H9 (cell line): ENCODE measurements at regions not wholly inside any gene's neighbourhood (a gene's known extent, or its start where the extent isn't known, plus 50 kb on each side); places are given as distances from the start of the nearest gene placed in this dataset.
A peak's percentile ranks its signal among the peaks of the same experiment; 100 is the strongest.

ENCODE experiments used
- DNase-seq: peaks from one replicate; pipeline ENCODE4 v3.0.0-alpha.2; 2017
- H2AFZ ChIP-seq: one replicate; pipeline ENCODE4 v1.6.1; 2013; ENCODE audit warnings: mild to moderate bottlenecking, low read length, control low read depth, moderate library complexity
- H2AK5ac ChIP-seq: 2 replicates; pipeline ENCODE4 v1.6.1; 2013; ENCODE audit warnings: low read length, control low read depth, mixed read lengths; ENCODE audit not compliant: insufficient read length
- H2BK120ac ChIP-seq: one replicate; pipeline ENCODE4 v1.6.1; 2013; ENCODE audit warnings: low read depth, mild to moderate bottlenecking, low read length, control low read depth, inconsistent platforms; ENCODE audit not compliant: poor library complexity, severe bottlenecking
- H2BK12ac ChIP-seq: 2 replicates; pipeline ENCODE4 v1.6.1; 2013; ENCODE audit warnings: low read length, control low read depth, mixed read lengths, low read depth; ENCODE audit not compliant: insufficient read length
- H2BK15ac ChIP-seq: 2 replicates; pipeline ENCODE4 v1.6.1; 2013; ENCODE audit warnings: low read depth, low read length, control low read depth
- H2BK20ac ChIP-seq: one replicate; pipeline ENCODE4 v1.6.1; 2013; ENCODE audit warnings: low read depth, mild to moderate bottlenecking, low read length, control low read depth, inconsistent platforms; ENCODE audit not compliant: poor library complexity, severe bottlenecking
- H2BK5ac ChIP-seq: 2 replicates; pipeline ENCODE4 v1.6.1; 2013; ENCODE audit warnings: low read length, control low read depth, mixed read lengths; ENCODE audit not compliant: insufficient read length
- H3K14ac ChIP-seq: 2 replicates; pipeline ENCODE4 v1.6.1; 2013; ENCODE audit warnings: low read length, control low read depth; ENCODE audit not compliant: insufficient read depth
- H3K18ac ChIP-seq: 2 replicates; pipeline ENCODE4 v1.6.1; 2013; ENCODE audit warnings: low read depth, mild to moderate bottlenecking, mixed read lengths, low read length, control low read depth; ENCODE audit not compliant: insufficient read length
- H3K23ac ChIP-seq: 2 replicates; pipeline ENCODE4 v1.6.1; 2013; ENCODE audit warnings: low read length, control low read depth, mixed read lengths, low read depth; ENCODE audit not compliant: insufficient read length
- H3K23me2 ChIP-seq: 2 replicates; pipeline ENCODE4 v1.6.1; 2013; ENCODE audit warnings: low read depth, mild to moderate bottlenecking, mixed read lengths, low read length, control low read depth; ENCODE audit not compliant: insufficient read length, poor library complexity, severe bottlenecking
- H3K27ac ChIP-seq: 2 replicates; pipeline ENCODE4 v1.5.1; 2013; ENCODE audit warnings: low read length, control low read depth, mixed read lengths, low read depth; ENCODE audit not compliant: insufficient read length
- H3K27me3 ChIP-seq: 2 replicates; pipeline ENCODE4 v1.6.1; 2013; ENCODE audit warnings: low read length, control low read depth, inconsistent platforms; ENCODE audit not compliant: insufficient read depth
- H3K4ac ChIP-seq: 2 replicates; pipeline ENCODE4 v1.6.1; 2013; ENCODE audit warnings: low read depth, mild to moderate bottlenecking, control low read depth, inconsistent platforms, low read length, moderate library complexity
- H3K4me1 ChIP-seq: 2 replicates; pipeline ENCODE4 v1.6.1; 2013; ENCODE audit warnings: low read length, control low read depth, inconsistent platforms; ENCODE audit not compliant: insufficient read depth
- H3K4me2 ChIP-seq: 2 replicates; pipeline ENCODE4 v1.6.1; 2013; ENCODE audit warnings: low read length, control low read depth, mixed read lengths; ENCODE audit not compliant: insufficient read length, insufficient read depth
- H3K56ac ChIP-seq: 2 replicates; pipeline ENCODE4 v1.6.1; 2013; ENCODE audit warnings: low read depth, mild to moderate bottlenecking, mixed read lengths, low read length, control low read depth; ENCODE audit not compliant: insufficient read length
- H3K79me1 ChIP-seq: 2 replicates; pipeline ENCODE4 v1.6.1; 2013; ENCODE audit warnings: low read depth, mild to moderate bottlenecking, moderate library complexity, low read length, control low read depth, inconsistent platforms; ENCODE audit not compliant: insufficient read depth, poor library complexity, severe bottlenecking
- H3K79me2 ChIP-seq: 2 replicates; pipeline ENCODE4 v1.6.1; 2013; ENCODE audit warnings: low read length, control low read depth, inconsistent platforms; ENCODE audit not compliant: insufficient read depth
- H3K9ac ChIP-seq: 2 replicates; pipeline ENCODE4 v1.6.1; 2013; ENCODE audit warnings: low read length, control low read depth, mixed read lengths; ENCODE audit not compliant: insufficient read length; ENCODE audit errors: extremely low read depth
- H3K9me3 ChIP-seq: one replicate; pipeline ENCODE4 v1.6.1; 2013; ENCODE audit warnings: low read depth, low read length, inconsistent platforms; ENCODE audit not compliant: control insufficient read depth
- H3T11ph ChIP-seq: one replicate; pipeline ENCODE4 v1.6.1; 2013; ENCODE audit warnings: mild to moderate bottlenecking, low read length, control low read depth, inconsistent platforms
- H4K20me1 ChIP-seq: one replicate; pipeline ENCODE4 v1.6.1; 2013; ENCODE audit not compliant: control insufficient read depth, insufficient read length, insufficient read depth
- H4K5ac ChIP-seq: 2 replicates; pipeline ENCODE4 v1.6.1; 2013; ENCODE audit warnings: low read depth, mild to moderate bottlenecking, mixed read lengths, low read length, control low read depth; ENCODE audit not compliant: insufficient read length
- H4K8ac ChIP-seq: replicated peaks from 2 replicates; pipeline ENCODE4 v1.6.1; 2013; ENCODE audit warnings: low read length, control low read depth, mixed read lengths, low read depth; ENCODE audit not compliant: insufficient read length
- H4K91ac ChIP-seq: 2 replicates; pipeline ENCODE4 v1.6.1; 2013; ENCODE audit warnings: low read depth, mild to moderate bottlenecking, moderate library complexity, mixed read lengths, low read length, control low read depth; ENCODE audit not compliant: insufficient read length
- H3K27ac Mint-ChIP-seq, 3 experiments: 2 replicates in 2 of 3; 3 replicates in 1 of 3; pipeline ENCODE4 v1.8.0; 2020 to 2021; ENCODE audit warnings: mixed read lengths in 3 of 3, mild to moderate bottlenecking in 1 of 3, moderate library complexity in 1 of 3
- H3K27me3 Mint-ChIP-seq: 2 replicates; pipeline ENCODE4 v1.8.0; 2021; ENCODE audit warnings: low read depth, mild to moderate bottlenecking, moderate library complexity, mixed read lengths
- H3K36me3 Mint-ChIP-seq, 3 experiments: 2 replicates in 2 of 3; 3 replicates in 1 of 3; pipeline ENCODE4 v1.8.0; 2020 to 2021; ENCODE audit warnings: low read depth in 3 of 3, mixed read lengths in 3 of 3; ENCODE audit not compliant: insufficient read depth in 1 of 3
- H3K4me1 Mint-ChIP-seq, 2 experiments: 2 replicates each; pipeline ENCODE4 v1.8.0; 2020; ENCODE audit warnings: mixed read lengths in 2 of 2
- H3K4me3 Mint-ChIP-seq, 2 experiments: 2 replicates in 1 of 2; 3 replicates in 1 of 2; pipeline ENCODE4 v1.8.0; 2020 to 2021; ENCODE audit warnings: mild to moderate bottlenecking in 2 of 2, mixed read lengths in 2 of 2, moderate library complexity in 1 of 2
- H3K9me3 Mint-ChIP-seq, 2 experiments: 2 replicates in 1 of 2; 3 replicates in 1 of 2; pipeline ENCODE4 v1.8.0; 2020; ENCODE audit warnings: mild to moderate bottlenecking in 2 of 2, mixed read lengths in 2 of 2, moderate library complexity in 1 of 2
- CTCF ChIP-seq: fragments of 200-600 bp; sonication (generic); conservative IDR thresholded peaks from 3 replicates; pipeline ENCODE4 v1.8.0; 2021; ENCODE audit warnings: antibody characterized with exemption, mild to moderate bottlenecking
- WGBS: extraction: QIAGEN DNeasy Blood & Tissue Kit; methylation state at CpG from one replicate; pipeline ENCODE4 v1.1.7; 2013; ENCODE audit warnings: missing lambda C conversion rate, low lambda C conversion rate, mixed read lengths; ENCODE audit not compliant: insufficient read length; ENCODE audit errors: extremely low coverage; 5-methylcytosine and 5-hydroxymethylcytosine counted together

- Histone ChIP-seq H3K79me2 (no peaks in the 10 kb centered on the region), H2BK20ac (no peak overlapping the region), H2BK5ac (no peak overlapping the region), H3K18ac (no peak overlapping the region), H3K23ac (no peak overlapping the region), H2BK120ac (no peak overlapping the region), H3K9ac (no peak overlapping the region), H4K5ac (no peak overlapping the region), H4K20me1 (no peaks in the 10 kb centered on the region), H3K9me3 (no peaks in the 10 kb centered on the region), H3K56ac (no peak overlapping the region), H3K23me2 (no peaks in the 10 kb centered on the region), H4K8ac (no peak overlapping the region), H4K91ac (no peak overlapping the region), H2BK12ac (no peak overlapping the region), H3K4me2 (no peak overlapping the region), H2AFZ (no peak overlapping the region), H3K4ac (no peak overlapping the region), H3K14ac (no peak overlapping the region; the same call in 1 of the 2 replicates), H2BK15ac (no peak overlapping the region), H3K27me3 (0 out of 2 replicates have a peak, but pooled peaks cover 2% of the 10 kb centered on the region), H3T11ph (no peak overlapping the region), H3K27ac (no peak overlapping the region), H3K79me1 (no peaks in the 10 kb centered on the region), H2AK5ac (no peak overlapping the region), H3K4me1 (no peaks in the 10 kb centered on the region)
- no peak overlapping the region for H3K27ac Mint-ChIP-seq
- H3K36me3 Mint-ChIP-seq, result no peaks in the 10 kb centered on the region
- TF ChIP-seq CTCF, result no peak
- peak; percentile 77 for DNase-seq
- no CpG with 5 or more reads among the region's 18 CpGs for WGBS
- peaks cover 3% of the 10 kb centered on the region; the same call in 1 of the 2 replicates for H3K27me3 Mint-ChIP-seq
- no peaks in the 10 kb centered on the region for H3K9me3 Mint-ChIP-seq
- H3K4me1 Mint-ChIP-seq, result peaks cover 7 to 10% of the 10 kb centered on the region in 2 experiments; a peak in 3 of 4 replicates
- no peak overlapping the region for H3K4me3 Mint-ChIP-seq
Observed at GRCh38 chr10:98321186-98321780, 53.3 kb upstream of the LOXL4 start.
